SK-N-SH treated with all-trans-retinoic acid at 6 μM for 48 hours (cell line): ENCODE measurements at regions not wholly inside any gene's neighbourhood (a gene's known extent, or its start where the extent isn't known, plus 50 kb on each side); places are given as distances from the start of the nearest gene placed in this dataset.

ENCODE experiments used
- ARNTL ChIP-seq: fragments of 450-650 bp; formaldehyde crosslinking; IDR thresholded peaks from 2 replicates; pipeline ENCODE4 v1.5.0; 2020; ENCODE audit warnings: low read depth, mild to moderate bottlenecking, moderate library complexity, borderline replicate concordance
- GLIS3 ChIP-seq: fragments of 250-450 bp; sonication (Bioruptor Pico); IDR thresholded peaks from 2 replicates; pipeline ENCODE4 v1.5.0; 2020; ENCODE audit warnings: mild to moderate bottlenecking, moderate library complexity
- OSR1 ChIP-seq: fragments of 250-450 bp; sonication (Bioruptor Pico); IDR thresholded peaks from 2 replicates; pipeline ENCODE4 v1.8.0; 2022; ENCODE audit warnings: moderate library complexity, mild to moderate bottlenecking, inconsistent platforms
- RARB ChIP-seq: fragments of 250-450 bp; sonication (Bioruptor Pico); IDR thresholded peaks from 2 replicates; pipeline ENCODE4 v1.8.0; 2021; ENCODE audit warnings: mild to moderate bottlenecking, moderate library complexity
- SNAI2 ChIP-seq: fragments of 250-450 bp; sonication (Bioruptor Pico); IDR thresholded peaks from 2 replicates; pipeline ENCODE4 v1.5.0; 2020; ENCODE audit warnings: mild to moderate bottlenecking, moderate library complexity
- ZFP3 ChIP-seq: fragments of 250-450 bp; sonication (Bioruptor Pico); IDR thresholded peaks from 2 replicates; pipeline ENCODE4 v1.5.0; 2020; ENCODE audit warnings: mild to moderate bottlenecking, moderate library complexity
- ZFP30 ChIP-seq: fragments of 450-650 bp; formaldehyde crosslinking; IDR thresholded peaks from 2 replicates; pipeline ENCODE4 v1.5.0; 2022; ENCODE audit warnings: mild to moderate bottlenecking, moderate library complexity
- ZNF70 ChIP-seq: fragments of 450-650 bp; formaldehyde crosslinking; IDR thresholded peaks from 2 replicates; pipeline ENCODE4 v1.5.0; 2020; ENCODE audit warnings: mild to moderate bottlenecking, moderate library complexity
- ZNF8 ChIP-seq: fragments of 450-650 bp; formaldehyde crosslinking; IDR thresholded peaks from 2 replicates; pipeline ENCODE4 v1.5.0; 2020; ENCODE audit warnings: mild to moderate bottlenecking, moderate library complexity
- TF ChIP-seq, protein P1 (sequence below): fragments of 250-450 bp; sonication (Bioruptor Pico); IDR thresholded peaks from 2 replicates; pipeline ENCODE4 v1.5.1; 2021; ENCODE audit warnings: mild to moderate bottlenecking, moderate library complexity
- TF ChIP-seq, protein P2 (sequence below): fragments of 250-450 bp; sonication (Bioruptor Pico); IDR thresholded peaks from 2 replicates; pipeline ENCODE4 v1.5.1; 2020; ENCODE audit warnings: low read depth, mild to moderate bottlenecking, moderate library complexity
- TF ChIP-seq, protein P3 (sequence below): fragments of 250-450 bp; sonication (Bioruptor Pico); IDR thresholded peaks from 2 replicates; pipeline ENCODE4 v1.8.0; 2021; ENCODE audit warnings: low read depth, mild to moderate bottlenecking, moderate library complexity, borderline replicate concordance
- TF ChIP-seq, protein P4 (sequence below): fragments of 250-450 bp; sonication (Bioruptor Pico); IDR thresholded peaks from 2 replicates; pipeline ENCODE4 v1.8.0; 2020; ENCODE audit warnings: mild to moderate bottlenecking, moderate library complexity, borderline replicate concordance

DNA sequence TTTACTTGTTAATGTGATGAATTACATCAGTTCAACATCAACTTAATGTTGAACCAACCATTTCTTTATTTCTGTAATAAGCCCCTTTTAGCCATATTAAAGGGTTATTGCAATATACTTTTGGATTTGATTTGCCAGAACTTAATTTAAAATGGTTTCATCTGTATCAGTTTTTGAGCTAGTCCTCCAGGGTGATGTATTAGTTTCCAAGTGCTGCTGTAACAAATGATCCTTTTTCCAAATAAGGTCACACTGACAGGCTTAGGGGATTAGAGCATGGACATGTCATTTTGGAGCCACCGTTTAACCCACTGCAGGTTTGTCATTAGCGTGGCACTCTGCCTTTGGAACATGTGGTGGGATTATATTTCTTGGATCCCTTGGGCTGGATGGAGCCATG, 244.8 kb upstream of the PLPP4 start:
- TF ChIP-seq ZNF70 (CRISPR knock-in tag) (no peak), GLIS3 (CRISPR knock-in tag) (no peak), RARB (CRISPR knock-in tag) (no peak), SNAI2 (CRISPR knock-in tag) (no peak), ZNF8 (CRISPR knock-in tag) (no peak), ARNTL (no peak), ZFP3 (CRISPR knock-in tag) (no peak), ZFP30 (CRISPR knock-in tag) (no peak), OSR1 (CRISPR knock-in tag) (no peak)
- TF ChIP-seq, protein P1, sequence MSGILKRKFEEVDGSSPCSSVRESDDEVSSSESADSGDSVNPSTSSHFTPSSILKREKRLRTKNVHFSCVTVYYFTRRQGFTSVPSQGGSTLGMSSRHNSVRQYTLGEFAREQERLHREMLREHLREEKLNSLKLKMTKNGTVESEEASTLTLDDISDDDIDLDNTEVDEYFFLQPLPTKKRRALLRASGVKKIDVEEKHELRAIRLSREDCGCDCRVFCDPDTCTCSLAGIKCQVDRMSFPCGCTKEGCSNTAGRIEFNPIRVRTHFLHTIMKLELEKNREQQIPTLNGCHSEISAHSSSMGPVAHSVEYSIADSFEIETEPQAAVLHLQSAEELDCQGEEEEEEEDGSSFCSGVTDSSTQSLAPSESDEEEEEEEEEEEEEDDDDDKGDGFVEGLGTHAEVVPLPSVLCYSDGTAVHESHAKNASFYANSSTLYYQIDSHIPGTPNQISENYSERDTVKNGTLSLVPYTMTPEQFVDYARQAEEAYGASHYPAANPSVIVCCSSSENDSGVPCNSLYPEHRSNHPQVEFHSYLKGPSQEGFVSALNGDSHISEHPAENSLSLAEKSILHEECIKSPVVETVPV, result no peak
- TF ChIP-seq, protein P2, sequence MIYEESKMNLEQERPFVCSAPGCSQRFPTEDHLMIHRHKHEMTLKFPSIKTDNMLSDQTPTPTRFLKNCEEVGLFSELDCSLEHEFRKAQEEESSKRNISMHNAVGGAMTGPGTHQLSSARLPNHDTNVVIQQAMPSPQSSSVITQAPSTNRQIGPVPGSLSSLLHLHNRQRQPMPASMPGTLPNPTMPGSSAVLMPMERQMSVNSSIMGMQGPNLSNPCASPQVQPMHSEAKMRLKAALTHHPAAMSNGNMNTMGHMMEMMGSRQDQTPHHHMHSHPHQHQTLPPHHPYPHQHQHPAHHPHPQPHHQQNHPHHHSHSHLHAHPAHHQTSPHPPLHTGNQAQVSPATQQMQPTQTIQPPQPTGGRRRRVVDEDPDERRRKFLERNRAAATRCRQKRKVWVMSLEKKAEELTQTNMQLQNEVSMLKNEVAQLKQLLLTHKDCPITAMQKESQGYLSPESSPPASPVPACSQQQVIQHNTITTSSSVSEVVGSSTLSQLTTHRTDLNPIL, result no peak
- TF ChIP-seq, protein P3, sequence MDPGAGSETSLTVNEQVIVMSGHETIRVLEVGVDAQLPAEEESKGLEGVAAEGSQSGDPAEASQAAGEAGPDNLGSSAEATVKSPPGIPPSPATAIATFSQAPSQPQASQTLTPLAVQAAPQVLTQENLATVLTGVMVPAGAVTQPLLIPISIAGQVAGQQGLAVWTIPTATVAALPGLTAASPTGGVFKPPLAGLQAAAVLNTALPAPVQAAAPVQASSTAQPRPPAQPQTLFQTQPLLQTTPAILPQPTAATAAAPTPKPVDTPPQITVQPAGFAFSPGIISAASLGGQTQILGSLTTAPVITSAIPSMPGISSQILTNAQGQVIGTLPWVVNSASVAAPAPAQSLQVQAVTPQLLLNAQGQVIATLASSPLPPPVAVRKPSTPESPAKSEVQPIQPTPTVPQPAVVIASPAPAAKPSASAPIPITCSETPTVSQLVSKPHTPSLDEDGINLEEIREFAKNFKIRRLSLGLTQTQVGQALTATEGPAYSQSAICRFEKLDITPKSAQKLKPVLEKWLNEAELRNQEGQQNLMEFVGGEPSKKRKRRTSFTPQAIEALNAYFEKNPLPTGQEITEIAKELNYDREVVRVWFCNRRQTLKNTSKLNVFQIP (CRISPR knock-in tag), result no peak
- TF ChIP-seq, protein P4, sequence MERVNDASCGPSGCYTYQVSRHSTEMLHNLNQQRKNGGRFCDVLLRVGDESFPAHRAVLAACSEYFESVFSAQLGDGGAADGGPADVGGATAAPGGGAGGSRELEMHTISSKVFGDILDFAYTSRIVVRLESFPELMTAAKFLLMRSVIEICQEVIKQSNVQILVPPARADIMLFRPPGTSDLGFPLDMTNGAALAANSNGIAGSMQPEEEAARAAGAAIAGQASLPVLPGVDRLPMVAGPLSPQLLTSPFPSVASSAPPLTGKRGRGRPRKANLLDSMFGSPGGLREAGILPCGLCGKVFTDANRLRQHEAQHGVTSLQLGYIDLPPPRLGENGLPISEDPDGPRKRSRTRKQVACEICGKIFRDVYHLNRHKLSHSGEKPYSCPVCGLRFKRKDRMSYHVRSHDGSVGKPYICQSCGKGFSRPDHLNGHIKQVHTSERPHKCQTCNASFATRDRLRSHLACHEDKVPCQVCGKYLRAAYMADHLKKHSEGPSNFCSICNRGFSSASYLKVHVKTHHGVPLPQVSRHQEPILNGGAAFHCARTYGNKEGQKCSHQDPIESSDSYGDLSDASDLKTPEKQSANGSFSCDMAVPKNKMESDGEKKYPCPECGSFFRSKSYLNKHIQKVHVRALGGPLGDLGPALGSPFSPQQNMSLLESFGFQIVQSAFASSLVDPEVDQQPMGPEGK (CRISPR knock-in tag), result no peak
